22Rv1 (cell line): ENCODE measurements at regions not wholly inside any gene's neighbourhood (a gene's known extent, or its start where the extent isn't known, plus 50 kb on each side); places are given as distances from the start of the nearest gene placed in this dataset.

Experiments used
- H3K27ac ChIP-seq: fragments of 450-650 bp; 2 replicates; pipeline ENCODE4 v1.5.1; 2017
- CTCF ChIP-seq: fragments of 450-650 bp; IDR thresholded peaks from 2 replicates; pipeline ENCODE4 v1.5.1; 2017; ENCODE audit warnings: mild to moderate bottlenecking
- ZFX ChIP-seq: fragments of 450-650 bp; IDR thresholded peaks from 2 replicates; pipeline ENCODE4 v1.6.1; 2017; ENCODE audit warnings: antibody characterized with exemption, borderline replicate concordance

GRCh38 chr4:151459375-151459774, 50.4 kb downstream of the FHIP1A start:
- no peak for TF ChIP-seq ZFX
- no peak for TF ChIP-seq CTCF
- peak overlapping the region; percentile 61 for H3K27ac ChIP-seq

DNA sequence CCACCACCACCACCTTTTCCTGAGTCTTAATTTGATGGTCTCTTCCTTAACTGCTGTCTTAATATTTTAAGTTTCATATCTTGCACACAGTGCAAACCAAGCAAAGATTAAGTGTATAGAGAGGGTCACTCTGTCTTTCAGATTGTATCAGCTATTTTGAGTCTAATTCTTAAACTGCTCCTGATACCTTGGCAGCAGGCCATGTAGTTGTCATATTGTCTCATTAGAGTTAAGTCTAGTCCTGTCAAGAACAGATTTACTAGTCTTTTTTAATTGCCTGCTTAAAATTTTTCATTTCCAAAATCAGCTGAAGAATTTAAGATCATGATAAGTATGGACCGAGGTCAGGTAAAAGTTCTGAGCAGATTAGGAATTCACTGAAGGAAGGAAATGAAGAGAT, 51.5 kb downstream of the FHIP1A start:
- TF ChIP-seq CTCF, result no peak
- TF ChIP-seq ZFX, result no peak
- H3K27ac ChIP-seq, result peak overlapping the region; percentile 61; the same call in 1 of the 2 replicates

GRCh38 chr4:151462554-151462953, 53.6 kb downstream of the FHIP1A start:
- H3K27ac ChIP-seq, result no peak overlapping the region
- no peak for TF ChIP-seq ZFX

DNA sequence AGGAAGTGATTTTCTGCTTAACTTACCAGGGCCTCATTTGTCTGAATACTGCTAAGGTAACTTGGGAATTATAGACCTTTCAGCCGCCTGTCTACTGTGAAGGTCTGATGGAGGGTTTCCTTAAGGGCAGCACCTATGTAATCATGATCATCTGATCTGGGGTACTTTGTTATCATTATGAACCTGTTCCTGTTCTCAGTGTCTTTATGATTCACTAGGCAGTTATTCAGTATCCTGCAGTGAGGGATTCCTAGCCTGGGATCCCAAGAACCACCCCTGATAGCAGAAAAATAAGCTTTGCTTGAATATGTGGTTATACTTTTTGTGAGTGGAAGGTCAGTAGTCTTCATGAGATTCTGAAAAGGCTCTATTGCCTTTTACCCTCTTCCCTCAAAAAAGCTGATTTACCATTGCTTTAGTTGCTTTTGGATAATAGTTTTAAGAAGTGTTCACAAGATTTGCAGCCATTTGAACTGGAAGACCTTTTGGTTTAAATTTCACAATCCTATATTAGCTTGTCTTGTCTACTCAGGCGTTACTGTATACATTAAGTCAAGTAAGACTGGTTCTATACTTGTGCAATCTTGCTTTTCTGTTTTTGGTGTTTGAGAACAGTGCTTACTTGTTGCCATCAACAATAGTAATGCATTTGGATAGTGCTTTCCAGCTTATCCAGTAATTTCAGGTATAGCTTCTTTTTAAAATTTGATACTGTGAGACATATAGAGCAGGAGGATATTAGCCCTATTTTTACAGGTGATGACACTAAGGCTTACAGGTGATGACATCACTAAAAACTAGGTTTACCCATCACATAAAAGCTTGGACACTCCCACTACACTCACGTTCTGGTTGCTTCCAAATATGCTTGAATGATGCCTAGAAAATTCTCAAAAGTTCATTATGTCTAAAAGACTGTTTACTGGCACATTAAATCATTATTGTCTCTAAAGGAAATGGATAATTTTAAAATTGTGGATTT, 60.0 kb downstream of the FHIP1A start:
- no peak overlapping the region for H3K27ac ChIP-seq
- TF ChIP-seq CTCF (no peak), ZFX (no peak)

DNA sequence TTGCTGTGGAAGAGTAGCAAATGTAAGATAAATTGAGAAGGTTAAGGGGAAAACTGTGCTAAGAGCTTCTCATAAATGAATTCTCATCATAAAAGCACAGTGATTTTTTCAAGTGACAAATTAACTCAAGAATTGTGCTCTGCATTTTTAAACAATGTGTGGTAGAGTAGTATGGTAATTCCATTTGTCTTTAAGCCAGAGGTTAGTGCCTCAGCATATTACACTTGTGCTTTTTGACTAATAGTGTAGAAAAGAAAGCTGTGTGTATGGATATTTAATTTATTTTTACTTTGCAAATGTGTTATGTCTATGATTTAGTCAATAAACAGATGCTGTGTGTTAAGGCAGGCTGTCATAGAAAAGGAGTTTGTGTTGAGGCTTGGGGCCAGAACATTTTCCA, 61.0 kb downstream of the FHIP1A start:
- no peak overlapping the region for H3K27ac ChIP-seq
- TF ChIP-seq CTCF, result no peak
- TF ChIP-seq ZFX, result no peak

- no peak overlapping the region for H3K27ac ChIP-seq
- no peak for TF ChIP-seq ZFX
- TF ChIP-seq CTCF, result no peak
Observed at GRCh38 chr4:151471728-151472127, 62.8 kb downstream of the FHIP1A start.

GRCh38 chr4:151472297-151472696, 63.3 kb downstream of the FHIP1A start:
- no peak for TF ChIP-seq CTCF
- TF ChIP-seq ZFX, result no peak
- H3K27ac ChIP-seq, result no peak overlapping the region
